HepG2 (cell line): ENCODE measurements at regions not wholly inside any gene's neighbourhood (a gene's known extent, or its start where the extent isn't known, plus 50 kb on each side); places are given as distances from the start of the nearest gene placed in this dataset.

ENCODE experiments used
- FOSL2 ChIP-seq: sonication (generic); formaldehyde crosslinking; IDR thresholded peaks from 2 replicates; pipeline ENCODE4 v1.4.0; 2020; ENCODE audit warnings: missing genetic modification reagents
- ZNF318 ChIP-seq: sonication (generic); formaldehyde crosslinking; IDR thresholded peaks from 2 replicates; pipeline ENCODE4 v1.4.0; 2020; ENCODE audit warnings: mild to moderate bottlenecking, missing genetic modification reagents
- TF ChIP-seq, protein P1 (sequence below): sonication (generic); formaldehyde crosslinking; IDR thresholded peaks from 2 replicates; pipeline ENCODE4 v1.5.0; 2020; ENCODE audit warnings: mild to moderate bottlenecking, missing genetic modification reagents, borderline replicate concordance

DNA sequence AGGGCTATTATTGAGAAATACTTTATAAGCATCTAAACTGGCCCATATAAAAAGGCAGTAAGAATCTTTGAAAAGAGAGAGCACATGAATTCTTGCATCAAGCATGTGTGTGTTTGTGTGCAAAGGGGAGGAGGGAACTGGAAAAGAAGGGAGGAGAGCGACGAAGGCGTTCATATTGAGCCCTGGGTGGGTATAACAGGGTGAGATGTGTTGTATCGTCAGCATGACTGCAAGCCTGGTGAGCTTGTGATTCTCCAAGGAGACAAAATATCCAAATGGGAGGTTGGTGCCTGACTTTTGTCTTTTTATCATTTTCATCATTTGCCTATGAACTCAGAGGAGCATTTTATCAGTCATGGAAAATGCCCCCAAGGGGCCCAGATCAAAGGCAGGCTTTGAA lies 70.8 kb upstream of the PMFBP1 start (continued):
- TF ChIP-seq ZNF318 (CRISPR knock-in tag) (no peak), FOSL2 (CRISPR knock-in tag) (no peak)
- TF ChIP-seq, protein P1, sequence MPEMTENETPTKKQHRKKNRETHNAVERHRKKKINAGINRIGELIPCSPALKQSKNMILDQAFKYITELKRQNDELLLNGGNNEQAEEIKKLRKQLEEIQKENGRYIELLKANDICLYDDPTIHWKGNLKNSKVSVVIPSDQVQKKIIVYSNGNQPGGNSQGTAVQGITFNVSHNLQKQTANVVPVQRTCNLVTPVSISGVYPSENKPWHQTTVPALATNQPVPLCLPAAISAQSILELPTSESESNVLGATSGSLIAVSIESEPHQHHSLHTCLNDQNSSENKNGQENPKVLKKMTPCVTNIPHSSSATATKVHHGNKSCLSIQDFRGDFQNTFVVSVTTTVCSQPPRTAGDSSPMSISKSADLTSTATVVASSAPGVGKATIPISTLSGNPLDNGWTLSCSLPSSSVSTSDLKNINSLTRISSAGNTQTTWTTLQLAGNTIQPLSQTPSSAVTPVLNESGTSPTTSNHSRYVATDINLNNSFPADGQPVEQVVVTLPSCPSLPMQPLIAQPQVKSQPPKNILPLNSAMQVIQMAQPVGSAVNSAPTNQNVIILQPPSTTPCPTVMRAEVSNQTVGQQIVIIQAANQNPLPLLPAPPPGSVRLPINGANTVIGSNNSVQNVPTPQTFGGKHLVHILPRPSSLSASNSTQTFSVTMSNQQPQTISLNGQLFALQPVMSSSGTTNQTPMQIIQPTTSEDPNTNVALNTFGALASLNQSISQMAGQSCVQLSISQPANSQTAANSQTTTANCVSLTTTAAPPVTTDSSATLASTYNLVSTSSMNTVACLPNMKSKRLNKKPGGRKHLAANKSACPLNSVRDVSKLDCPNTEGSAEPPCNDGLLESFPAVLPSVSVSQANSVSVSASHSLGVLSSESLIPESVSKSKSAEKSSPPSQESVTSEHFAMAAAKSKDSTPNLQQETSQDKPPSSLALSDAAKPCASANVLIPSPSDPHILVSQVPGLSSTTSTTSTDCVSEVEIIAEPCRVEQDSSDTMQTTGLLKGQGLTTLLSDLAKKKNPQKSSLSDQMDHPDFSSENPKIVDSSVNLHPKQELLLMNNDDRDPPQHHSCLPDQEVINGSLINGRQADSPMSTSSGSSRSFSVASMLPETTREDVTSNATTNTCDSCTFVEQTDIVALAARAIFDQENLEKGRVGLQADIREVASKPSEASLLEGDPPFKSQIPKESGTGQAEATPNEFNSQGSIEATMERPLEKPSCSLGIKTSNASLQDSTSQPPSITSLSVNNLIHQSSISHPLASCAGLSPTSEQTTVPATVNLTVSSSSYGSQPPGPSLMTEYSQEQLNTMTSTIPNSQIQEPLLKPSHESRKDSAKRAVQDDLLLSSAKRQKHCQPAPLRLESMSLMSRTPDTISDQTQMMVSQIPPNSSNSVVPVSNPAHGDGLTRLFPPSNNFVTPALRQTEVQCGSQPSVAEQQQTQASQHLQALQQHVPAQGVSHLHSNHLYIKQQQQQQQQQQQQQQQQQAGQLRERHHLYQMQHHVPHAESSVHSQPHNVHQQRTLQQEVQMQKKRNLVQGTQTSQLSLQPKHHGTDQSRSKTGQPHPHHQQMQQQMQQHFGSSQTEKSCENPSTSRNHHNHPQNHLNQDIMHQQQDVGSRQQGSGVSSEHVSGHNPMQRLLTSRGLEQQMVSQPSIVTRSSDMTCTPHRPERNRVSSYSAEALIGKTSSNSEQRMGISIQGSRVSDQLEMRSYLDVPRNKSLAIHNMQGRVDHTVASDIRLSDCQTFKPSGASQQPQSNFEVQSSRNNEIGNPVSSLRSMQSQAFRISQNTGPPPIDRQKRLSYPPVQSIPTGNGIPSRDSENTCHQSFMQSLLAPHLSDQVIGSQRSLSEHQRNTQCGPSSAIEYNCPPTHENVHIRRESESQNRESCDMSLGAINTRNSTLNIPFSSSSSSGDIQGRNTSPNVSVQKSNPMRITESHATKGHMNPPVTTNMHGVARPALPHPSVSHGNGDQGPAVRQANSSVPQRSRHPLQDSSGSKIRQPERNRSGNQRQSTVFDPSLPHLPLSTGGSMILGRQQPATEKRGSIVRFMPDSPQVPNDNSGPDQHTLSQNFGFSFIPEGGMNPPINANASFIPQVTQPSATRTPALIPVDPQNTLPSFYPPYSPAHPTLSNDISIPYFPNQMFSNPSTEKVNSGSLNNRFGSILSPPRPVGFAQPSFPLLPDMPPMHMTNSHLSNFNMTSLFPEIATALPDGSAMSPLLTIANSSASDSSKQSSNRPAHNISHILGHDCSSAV = no peak
